ENCODE measurements at regions not wholly inside any gene's neighbourhood (a gene's known extent, or its start where the extent isn't known, plus 50 kb on each side); places are given as distances from the start of the nearest gene placed in this dataset.

DNA sequence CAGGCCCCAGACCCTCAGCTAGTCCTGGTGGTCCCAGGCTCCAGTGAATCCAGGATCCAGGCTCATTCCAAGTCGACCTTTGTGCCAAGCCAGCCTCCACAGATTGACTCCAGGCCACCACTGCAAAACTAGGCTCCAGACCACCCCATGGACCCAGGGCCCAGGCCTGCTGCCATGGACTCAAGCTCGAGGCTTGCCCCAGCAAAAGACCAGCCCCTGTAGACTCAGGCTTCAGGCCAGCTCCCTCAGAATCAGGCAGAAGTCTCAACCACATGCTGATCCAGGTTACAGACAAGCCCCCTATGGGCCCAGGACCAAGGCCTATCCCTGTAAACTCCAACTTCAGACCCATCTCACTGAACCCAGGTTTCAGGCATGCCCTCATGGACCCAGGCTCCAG lies 692.4 kb downstream of the PCDH19 start (continued):
- TF ChIP-seq NANOG (IDR thresholded peaks at IDR 0.05; ENCODE audit: insufficient read depth, low read depth, low read length, poor library complexity, severe bottlenecking) = no peak
- TF ChIP-seq ASH2L (IDR thresholded peaks at IDR 0.05; ENCODE audit: low read length) = no peak
- no peak for TF ChIP-seq KDM1A (IDR thresholded peaks at IDR 0.05; ENCODE audit: borderline replicate concordance, low read length)
- no peak for TF ChIP-seq SP2 (IDR thresholded peaks at IDR 0.05; ENCODE audit: low read length)
- no peak for TF ChIP-seq EGR1 (IDR thresholded peaks at IDR 0.05; ENCODE audit: borderline replicate concordance, low read depth, low read length)
- no peak for TF ChIP-seq JUND (IDR thresholded peaks at IDR 0.05; ENCODE audit: low read length)
- TF ChIP-seq SRF (IDR thresholded peaks at IDR 0.05; ENCODE audit: low read depth, low read length) = no peak
- no peak for TF ChIP-seq SP4 (IDR thresholded peaks at IDR 0.05; ENCODE audit: low read length)

Measured in H1 (cell line).